Right lobe of liver (tissue), 6 donors: ENCODE measurements at regions not wholly inside any gene's neighbourhood (a gene's known extent, or its start where the extent isn't known, plus 50 kb on each side); places are given as distances from the start of the nearest gene placed in this dataset.
"Not testable (repeated sequence)": the region's sequence is repeated elsewhere in the genome, so short reads cannot be mapped to it uniquely, and the experiment has no call there.

Experiments used
- ATAC-seq, 4 donors: fragments of 200-7000 bp; cut with Tn5 transposase; one replicate each; pipeline ENCODE4 v1.9.1; 2020; ENCODE audit warnings: mild to moderate bottlenecking in 4 of 4, moderate library complexity in 4 of 4
- DNase-seq, 3 donors: peaks; one replicate each; pipeline ENCODE4 v3.0.0-alpha.2; 2020
- H3K27ac ChIP-seq, 3 donors: fragments of 200-600 bp; one replicate each; pipeline ENCODE4 v1.8.0; 2022
- H3K27me3 ChIP-seq, 2 donors: fragments of 200-600 bp; one replicate each; pipeline ENCODE4 v1.8.0; 2022
- H3K36me3 ChIP-seq, 4 donors: fragments of 200-600 bp; sonication (generic) in 1 of 4; one replicate each; pipeline versions ENCODE4 v1.5.1 to v1.8.0; 2017 to 2022; ENCODE audit warnings: control low read depth in 1 of 4
- H3K4me1 ChIP-seq, 4 donors: fragments of 200-600 bp; sonication (generic) in 1 of 4; one replicate each; pipeline versions ENCODE4 v1.5.1 to v1.8.0; 2017 to 2022; ENCODE audit warnings: control low read depth in 1 of 4
- H3K4me3 ChIP-seq, 3 donors: fragments of 200-600 bp; one replicate each; pipeline ENCODE4 v1.8.0; 2022
- H3K9me3 ChIP-seq, 4 donors: fragments of 200-600 bp; sonication (generic) in 1 of 4; one replicate each; pipeline versions ENCODE4 v1.5.1 to v1.8.0; 2017 to 2022; ENCODE audit warnings: control low read depth in 1 of 4
- POLR2A ChIP-seq: fragments of 450-650 bp; IDR thresholded peaks from one replicate; pipeline ENCODE4 v1.6.1; 2017; ENCODE audit warnings: antibody characterized with exemption, mild to moderate bottlenecking
- WGBS: methylation state at CpG from one replicate; pipeline ENCODE4 v1.1.6; 2018; ENCODE audit warnings: low coverage, low lambda C conversion rate; ENCODE audit not compliant: insufficient coverage; ENCODE audit errors: missing lambda C conversion rate; 5-methylcytosine and 5-hydroxymethylcytosine counted together
- intact Hi-C, 2 donors: fragments of 100-400 bp; cut with DNase I; formaldehyde crosslinking; loops; one replicate each; pipeline versions ENCODE4 v1.11.2 to v1.14.1; 2022
- TF ChIP-seq, protein P1 (sequence below), 4 donors: fragments of 200-600 bp in 3 of 4; fragments of 450-650 bp in 1 of 4; IDR thresholded peaks; one replicate each; pipeline versions ENCODE4 v1.5.1 to v1.8.0; 2016 to 2022; ENCODE audit warnings: antibody characterized with exemption in 4 of 4, mild to moderate bottlenecking in 2 of 4
- donor health status: DM: no; HTN: yes; CAD: no.
- donor health status: DM: no; HTN: no; CAD: no.
- donor health status: DM: no; HTN: no; CAD: no.
- donor health status: DM: no; HTN: yes; CAD: no.
- donor health status: DM: no; HTN: yes; CAD: no.

DNA sequence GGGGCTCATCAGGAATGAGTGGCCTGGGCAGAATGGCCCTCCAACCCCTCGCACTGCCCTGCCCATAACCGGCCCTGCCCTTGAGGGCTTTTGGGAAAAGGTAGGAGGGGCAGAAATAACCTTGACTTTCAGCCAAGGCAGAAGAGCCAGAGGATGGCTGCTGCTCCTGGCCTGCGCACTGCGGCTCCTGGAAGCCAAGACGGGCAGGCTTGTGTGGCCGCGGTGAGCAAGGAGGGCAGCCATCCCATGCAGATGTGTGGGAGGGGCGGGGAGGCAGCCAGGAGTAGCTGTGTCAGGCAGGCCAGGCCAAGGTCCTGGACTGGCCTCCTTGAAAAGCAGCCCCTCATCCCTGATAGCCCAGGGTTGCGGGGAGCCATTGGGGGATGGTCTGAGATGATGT, 57.6 kb upstream of the URI1 start:
- Histone ChIP-seq H3K27ac (no peak overlapping the region), H3K36me3 (no peaks in the 10 kb centered on the region), H3K4me1 (no peaks in the 10 kb centered on the region), H3K4me3 (no peak overlapping the region), H3K27me3 (no peaks in the 10 kb centered on the region), H3K9me3 (no peaks in the 10 kb centered on the region)
- DNase-seq (no peak), ATAC-seq (no peak)
- intact Hi-C loops, result no loop called here
- 78% methylated on average over 7 of the region's 9 CpGs for WGBS
- TF ChIP-seq POLR2A, result no peak
- TF ChIP-seq, protein P1, sequence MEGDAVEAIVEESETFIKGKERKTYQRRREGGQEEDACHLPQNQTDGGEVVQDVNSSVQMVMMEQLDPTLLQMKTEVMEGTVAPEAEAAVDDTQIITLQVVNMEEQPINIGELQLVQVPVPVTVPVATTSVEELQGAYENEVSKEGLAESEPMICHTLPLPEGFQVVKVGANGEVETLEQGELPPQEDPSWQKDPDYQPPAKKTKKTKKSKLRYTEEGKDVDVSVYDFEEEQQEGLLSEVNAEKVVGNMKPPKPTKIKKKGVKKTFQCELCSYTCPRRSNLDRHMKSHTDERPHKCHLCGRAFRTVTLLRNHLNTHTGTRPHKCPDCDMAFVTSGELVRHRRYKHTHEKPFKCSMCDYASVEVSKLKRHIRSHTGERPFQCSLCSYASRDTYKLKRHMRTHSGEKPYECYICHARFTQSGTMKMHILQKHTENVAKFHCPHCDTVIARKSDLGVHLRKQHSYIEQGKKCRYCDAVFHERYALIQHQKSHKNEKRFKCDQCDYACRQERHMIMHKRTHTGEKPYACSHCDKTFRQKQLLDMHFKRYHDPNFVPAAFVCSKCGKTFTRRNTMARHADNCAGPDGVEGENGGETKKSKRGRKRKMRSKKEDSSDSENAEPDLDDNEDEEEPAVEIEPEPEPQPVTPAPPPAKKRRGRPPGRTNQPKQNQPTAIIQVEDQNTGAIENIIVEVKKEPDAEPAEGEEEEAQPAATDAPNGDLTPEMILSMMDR (IDR thresholded peaks at IDR 0.05), result no peak

DNA sequence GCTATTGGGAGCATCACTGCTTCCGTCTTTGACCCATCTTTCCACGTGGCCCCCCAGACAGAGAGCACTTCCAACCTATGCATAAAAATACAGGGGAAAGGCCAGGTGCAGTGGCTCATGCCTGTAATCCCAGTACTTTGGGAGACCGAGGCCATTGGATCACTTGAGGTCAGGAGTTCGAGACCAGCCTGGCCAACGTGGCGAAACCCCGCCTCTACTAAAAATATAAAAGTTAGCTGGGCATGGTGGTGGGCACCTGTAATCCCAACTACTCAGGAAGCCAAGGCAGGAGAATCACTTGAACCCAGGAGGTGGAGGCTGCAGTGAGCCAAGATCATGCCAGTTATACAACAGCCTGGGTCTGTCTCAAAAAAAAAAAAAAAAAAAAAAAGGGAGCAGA, 55.9 kb upstream of the URI1 start:
- H3K9me3 ChIP-seq, ATAC-seq, H3K27me3 ChIP-seq, intact Hi-C loops, H3K4me1 ChIP-seq, H3K36me3 ChIP-seq, H3K27ac ChIP-seq, H3K4me3 ChIP-seq, DNase-seq: not testable (repeated sequence)
- no CpG with 5 or more reads among the region's 7 CpGs for WGBS

- no peak overlapping the region for H3K27ac ChIP-seq
- TF ChIP-seq POLR2A, result no peak
- TF ChIP-seq, protein P1 (IDR thresholded peaks at IDR 0.05), result no peak
- no peaks in the 10 kb centered on the region for H3K27me3 ChIP-seq
- 68% methylated on average over 6 of the region's 6 CpGs for WGBS
- no peaks in the 10 kb centered on the region for H3K36me3 ChIP-seq
- H3K4me1 ChIP-seq, result no peaks in the 10 kb centered on the region
- H3K9me3 ChIP-seq, result no peaks in the 10 kb centered on the region
- ATAC-seq (no peak), DNase-seq (no peak)
- intact Hi-C loops, result no loop called here
- no peak overlapping the region for H3K4me3 ChIP-seq
Observed at GRCh38 chr19:29886586-29886985, 55.5 kb upstream of the URI1 start.

- Histone ChIP-seq H3K27ac (no peak overlapping the region), H3K27me3 (no peaks in the 10 kb centered on the region), H3K36me3 (no peaks in the 10 kb centered on the region), H3K9me3 (no peaks in the 10 kb centered on the region), H3K4me3 (no peak overlapping the region), H3K4me1 (no peaks in the 10 kb centered on the region)
- no CpG with 5 or more reads among the region's 2 CpGs for WGBS
- TF ChIP-seq POLR2A, result no peak
- TF ChIP-seq, protein P1 (IDR thresholded peaks at IDR 0.05), result no peak
- DNase-seq, result no peak
- intact Hi-C loops, result no loop called here
- ATAC-seq, result peak; percentile 65 to 88 (median 82)
Observed at GRCh38 chr19:29887442-29887855, 54.6 kb upstream of the URI1 start.

GRCh38 chr19:29888047-29888446, 54.0 kb upstream of the URI1 start:
- H3K27me3 ChIP-seq, H3K36me3 ChIP-seq, H3K9me3 ChIP-seq, H3K4me3 ChIP-seq, H3K27ac ChIP-seq, H3K4me1 ChIP-seq, ATAC-seq, DNase-seq, intact Hi-C loops: not testable (repeated sequence)
- WGBS, result 86% methylated on average over 2 of the region's 3 CpGs

GRCh38 chr19:29889702-29890101, 52.3 kb upstream of the URI1 start:
- TF ChIP-seq POLR2A, result no peak
- TF ChIP-seq, protein P1 (IDR thresholded peaks at IDR 0.05), result no peak
- H3K36me3 ChIP-seq, result no peaks in the 10 kb centered on the region
- no peaks in the 10 kb centered on the region for H3K27me3 ChIP-seq
- DNase-seq, result no peak
- no peak overlapping the region for H3K4me3 ChIP-seq
- ATAC-seq, result no peak
- no peak overlapping the region for H3K27ac ChIP-seq
- intact Hi-C loops, result no loop called here
- H3K9me3 ChIP-seq, result no peaks in the 10 kb centered on the region
- no peaks in the 10 kb centered on the region for H3K4me1 ChIP-seq
